ENCODE measurements at regions not wholly inside any gene's neighbourhood (a gene's known extent, or its start where the extent isn't known, plus 50 kb on each side); places are given as distances from the start of the nearest gene placed in this dataset.
"Not testable (repeated sequence)": the region's sequence is repeated elsewhere in the genome, so short reads cannot be mapped to it uniquely, and the experiment has no call there.

DNA sequence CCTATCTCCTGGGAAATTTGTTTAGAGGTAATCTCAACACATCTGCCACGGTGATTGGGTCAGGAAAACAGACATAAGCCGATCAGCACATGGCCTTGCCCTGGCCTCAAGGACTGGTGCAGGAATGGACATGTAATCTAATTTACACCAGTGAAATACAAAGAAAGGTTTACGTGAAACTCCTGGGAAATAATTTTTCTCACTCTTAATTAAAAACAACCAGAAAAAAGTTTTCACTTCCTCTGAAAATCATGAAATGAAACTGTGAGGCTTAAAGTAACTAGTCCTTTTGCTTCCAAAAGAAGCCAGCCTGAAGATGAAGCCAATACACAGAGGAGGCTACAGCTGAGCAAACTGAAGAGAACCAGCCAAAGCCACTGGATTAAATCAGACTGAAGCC lies 154.1 kb upstream of the FAM241A start:
- DNase-seq, result no peak

- DNase-seq, result no peak
Measured at GRCh38 chr4:111991797-111992196, 153.5 kb upstream of the FAM241A start.

DNA sequence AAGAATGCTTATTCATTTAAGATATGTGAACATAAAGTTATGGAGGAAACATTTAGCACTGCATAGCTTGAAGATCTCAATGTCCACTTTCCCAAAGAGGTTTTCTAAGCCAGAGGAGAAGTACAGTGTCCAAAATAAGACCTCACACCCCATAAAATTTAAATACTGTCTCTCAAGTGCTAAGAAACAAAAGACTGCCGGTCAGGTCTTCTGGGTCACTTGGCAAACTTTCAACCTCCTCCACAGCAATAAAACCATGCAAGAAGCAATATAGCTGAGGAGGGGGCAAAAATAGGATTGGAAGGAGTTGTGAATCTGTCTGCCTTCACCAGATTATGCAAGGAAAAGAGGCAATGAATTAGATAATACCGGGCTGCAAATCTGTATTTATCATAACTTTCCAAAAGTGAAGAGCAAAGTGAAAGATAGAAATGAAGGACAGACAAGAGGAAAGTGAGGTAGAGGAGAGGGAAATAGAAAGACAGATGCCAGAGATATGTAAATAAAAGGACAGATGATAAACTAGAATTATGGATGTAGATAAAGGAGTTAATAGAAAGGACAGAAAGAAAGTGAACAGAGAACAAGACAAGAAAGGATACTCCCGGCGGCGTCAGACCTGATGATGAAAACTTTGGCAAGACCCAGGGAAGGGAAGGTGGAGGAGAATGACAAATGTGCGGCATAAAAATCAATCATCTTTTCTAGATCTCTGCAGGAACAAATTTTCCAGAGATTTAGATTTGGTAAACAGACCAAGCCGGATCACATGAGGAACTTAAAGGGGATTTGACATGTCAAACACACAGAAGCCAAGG lies 152.7 kb upstream of the FAM241A start:
- DNase-seq, result no peak

DNA sequence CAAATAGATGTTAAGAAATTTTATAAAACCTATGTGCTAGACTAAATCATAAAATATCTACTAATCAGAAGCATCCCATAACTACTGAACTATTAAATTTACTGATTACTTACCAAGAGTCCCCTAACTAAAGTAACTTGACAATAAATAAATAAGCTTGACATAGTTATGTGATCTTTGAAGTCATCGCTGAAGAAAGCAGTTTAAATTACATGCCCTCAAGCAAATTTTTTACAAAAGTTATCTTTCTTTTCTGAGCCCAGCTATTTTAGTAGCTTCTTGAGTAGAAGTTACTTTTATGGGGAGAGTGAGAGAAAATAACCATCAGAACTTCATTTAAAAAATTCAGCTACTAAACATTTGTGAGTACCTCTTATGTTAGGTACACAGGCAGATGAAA lies 150.9 kb upstream of the FAM241A start:
- DNase-seq, result no peak

DNA sequence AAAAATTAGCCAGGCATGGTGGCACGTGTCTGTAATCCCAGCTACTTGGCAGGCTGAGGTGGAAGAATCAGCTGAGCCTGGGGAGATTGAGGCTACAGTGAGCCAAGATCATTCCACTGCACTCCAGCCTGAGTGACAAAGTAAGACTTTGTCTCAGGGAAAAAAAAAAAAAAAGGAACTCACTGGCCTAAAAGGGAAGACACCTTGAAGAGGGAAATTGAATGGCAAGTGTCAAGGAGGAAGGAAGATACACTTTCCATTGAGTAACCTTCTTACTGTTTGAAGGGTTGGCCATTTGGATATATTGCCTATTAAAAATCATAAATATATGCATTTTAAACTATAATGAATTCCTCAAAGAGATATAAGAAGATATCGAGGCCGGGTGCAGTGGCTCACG lies 147.5 kb upstream of the FAM241A start:
- no peak for DNase-seq

- DNase-seq, result no peak
Measured at GRCh38 chr4:111999801-112000200, 145.5 kb upstream of the FAM241A start.

- no peak for DNase-seq
Measured at GRCh38 chr4:112001041-112001440, 144.2 kb upstream of the FAM241A start.

GRCh38 chr4:112002248-112002661 lies 143.0 kb upstream of the FAM241A start:
- DNase-seq, result no peak

DNA sequence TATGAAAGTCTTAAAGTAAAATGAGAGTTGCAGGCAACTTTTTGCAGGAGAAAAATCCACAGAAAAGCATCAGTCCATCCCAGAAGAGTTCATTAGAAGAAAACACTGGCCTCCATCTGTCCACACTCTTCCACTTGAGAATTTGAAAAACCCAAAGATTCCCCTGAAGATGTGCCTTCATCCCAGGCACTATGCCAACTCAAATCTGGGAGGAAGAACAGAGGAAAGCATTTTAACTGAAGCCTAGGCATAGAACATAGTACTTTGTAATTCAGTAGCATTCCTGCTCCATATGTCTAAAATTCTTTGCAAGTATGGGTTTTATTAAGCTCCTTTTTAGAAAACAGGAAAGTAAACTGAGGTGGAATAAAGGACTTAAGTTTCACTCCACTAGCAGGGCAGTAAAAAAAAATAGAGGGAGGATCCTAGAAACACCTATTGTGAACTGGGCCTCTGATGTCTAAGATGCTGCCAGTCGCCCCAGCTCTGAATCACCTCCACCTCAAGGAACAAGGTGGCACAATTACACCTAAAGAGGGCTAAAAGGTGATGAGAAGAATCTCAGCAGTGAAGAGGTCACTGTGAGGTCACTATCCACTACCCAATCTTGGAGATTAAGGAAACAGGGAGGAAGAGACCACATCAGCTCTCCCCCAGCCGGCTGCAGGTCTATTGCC lies 141.9 kb upstream of the FAM241A start:
- DNase-seq, result no peak

GRCh38 chr4:112005027-112005426 lies 140.2 kb upstream of the FAM241A start:
- DNase-seq, result no peak

DNA sequence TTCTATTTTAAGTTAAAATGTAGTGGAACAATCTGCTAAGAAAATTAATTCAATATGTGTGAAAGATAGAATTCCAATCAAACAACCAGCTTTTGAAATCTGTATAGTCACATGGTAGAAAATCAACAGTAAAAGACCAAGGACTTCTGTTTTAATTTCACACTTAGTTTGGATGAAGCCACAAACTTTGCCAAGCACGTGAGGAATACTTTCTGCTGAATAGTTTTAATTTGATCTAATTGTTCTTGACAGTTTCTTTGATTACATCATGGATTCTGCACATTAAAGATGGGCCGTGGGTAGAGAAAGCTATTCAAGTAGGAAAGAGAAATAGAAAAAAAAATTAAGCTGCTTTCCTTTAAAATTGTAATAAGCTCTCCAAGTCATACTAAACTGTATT lies 137.9 kb upstream of the FAM241A start:
- DNase-seq, result no peak

DNA sequence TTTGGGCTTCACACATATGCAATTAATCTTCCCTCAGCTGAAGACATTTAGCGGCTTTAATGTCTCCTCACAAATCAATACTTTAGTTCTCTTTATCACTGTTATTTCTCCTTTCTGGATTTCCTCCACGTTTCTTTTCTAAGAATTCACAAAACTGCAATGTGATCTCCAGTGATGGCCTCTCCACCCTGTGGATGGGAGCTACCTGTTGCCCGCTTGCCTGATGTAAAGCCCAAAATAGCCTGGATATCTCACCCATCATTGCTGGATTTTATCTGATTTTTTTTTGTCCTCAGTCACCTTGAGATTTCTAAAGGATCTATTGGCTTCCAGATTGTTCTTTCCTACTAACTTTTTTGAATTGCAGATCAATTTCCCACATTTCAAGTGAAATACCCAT lies 129.3 kb upstream of the FAM241A start:
- DNase-seq, result no peak

GRCh38 chr4:112023402-112023950 lies 121.8 kb upstream of the FAM241A start:
- no peak for DNase-seq

- DNase-seq, result no peak
Measured at GRCh38 chr4:112026058-112026457, 119.2 kb upstream of the FAM241A start.

GRCh38 chr4:112029771-112030171 lies 115.5 kb upstream of the FAM241A start:
- DNase-seq, result no peak

- DNase-seq, result no peak
Measured at GRCh38 chr4:112031712-112032328, 113.4 kb upstream of the FAM241A start.

GRCh38 chr4:112036886-112037285 lies 108.4 kb upstream of the FAM241A start:
- DNase-seq, result no peak

DNA sequence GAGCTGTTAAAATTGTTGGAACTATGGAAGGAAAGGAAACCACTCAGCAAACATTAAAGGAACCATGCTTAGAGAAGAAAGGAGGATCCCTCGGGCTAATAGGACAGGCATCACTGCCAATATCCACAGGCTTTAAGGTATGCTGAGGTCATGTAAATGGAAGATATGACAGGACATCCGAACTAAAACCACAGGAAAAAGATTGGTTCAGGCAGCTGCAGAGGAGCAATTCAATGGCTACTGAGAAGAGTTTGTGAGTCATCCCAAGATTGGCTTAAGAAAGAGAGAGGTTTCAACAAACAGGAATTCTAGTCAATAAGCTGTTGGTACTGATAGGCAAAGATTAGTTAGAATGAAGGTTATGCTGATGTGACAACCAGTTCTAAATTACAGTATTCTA lies 106.4 kb upstream of the FAM241A start:
- DNase-seq, result no peak

DNA sequence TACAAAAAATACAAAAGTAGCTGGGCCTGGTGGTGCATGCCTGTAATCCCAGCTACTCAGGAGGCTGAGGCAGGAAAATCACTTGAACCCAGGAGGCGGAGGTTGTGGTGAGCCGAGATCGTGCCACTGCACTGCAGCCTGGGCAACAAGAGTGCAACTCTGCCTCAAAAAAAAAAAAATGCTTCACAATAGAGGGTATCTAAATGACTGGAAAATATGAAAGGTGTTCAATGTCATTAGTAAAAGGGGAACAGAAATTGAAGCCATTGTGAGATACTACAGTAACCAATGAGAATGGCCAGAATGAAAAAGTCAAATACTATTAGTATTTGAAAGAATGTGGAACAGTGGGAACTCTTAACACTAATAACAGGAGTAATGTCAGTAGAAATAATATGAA lies 96.1 kb upstream of the FAM241A start:
- not testable (repeated sequence) for DNase-seq

GRCh38 chr4:112053825-112054350 lies 91.4 kb upstream of the FAM241A start:
- DNase-seq, result no peak

- DNase-seq, result no peak
Measured at GRCh38 chr4:112055100-112055499, 90.2 kb upstream of the FAM241A start.

- no peak for DNase-seq
Measured at GRCh38 chr4:112057470-112057869, 87.8 kb upstream of the FAM241A start.

- no peak for DNase-seq
Measured at GRCh38 chr4:112058433-112058832, 86.8 kb upstream of the FAM241A start.

GRCh38 chr4:112060212-112060611 lies 85.0 kb upstream of the FAM241A start:
- no peak for DNase-seq
